ENCODE measurements at regions not wholly inside any gene's neighbourhood (a gene's known extent, or its start where the extent isn't known, plus 50 kb on each side); places are given as distances from the start of the nearest gene placed in this dataset.

- TF ChIP-seq, protein P1, sequence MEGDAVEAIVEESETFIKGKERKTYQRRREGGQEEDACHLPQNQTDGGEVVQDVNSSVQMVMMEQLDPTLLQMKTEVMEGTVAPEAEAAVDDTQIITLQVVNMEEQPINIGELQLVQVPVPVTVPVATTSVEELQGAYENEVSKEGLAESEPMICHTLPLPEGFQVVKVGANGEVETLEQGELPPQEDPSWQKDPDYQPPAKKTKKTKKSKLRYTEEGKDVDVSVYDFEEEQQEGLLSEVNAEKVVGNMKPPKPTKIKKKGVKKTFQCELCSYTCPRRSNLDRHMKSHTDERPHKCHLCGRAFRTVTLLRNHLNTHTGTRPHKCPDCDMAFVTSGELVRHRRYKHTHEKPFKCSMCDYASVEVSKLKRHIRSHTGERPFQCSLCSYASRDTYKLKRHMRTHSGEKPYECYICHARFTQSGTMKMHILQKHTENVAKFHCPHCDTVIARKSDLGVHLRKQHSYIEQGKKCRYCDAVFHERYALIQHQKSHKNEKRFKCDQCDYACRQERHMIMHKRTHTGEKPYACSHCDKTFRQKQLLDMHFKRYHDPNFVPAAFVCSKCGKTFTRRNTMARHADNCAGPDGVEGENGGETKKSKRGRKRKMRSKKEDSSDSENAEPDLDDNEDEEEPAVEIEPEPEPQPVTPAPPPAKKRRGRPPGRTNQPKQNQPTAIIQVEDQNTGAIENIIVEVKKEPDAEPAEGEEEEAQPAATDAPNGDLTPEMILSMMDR (IDR thresholded peaks at IDR 0.05 in 4 of 5, conservative IDR thresholded peaks at IDR 0.05 in 1 of 5): no peak
- TF ChIP-seq POLR2A (IDR thresholded peaks at IDR 0.05): no peak
Measured at GRCh38 chr7:45971661-45972175, 50.6 kb upstream of the IGFBP3 start.
